IPS-18a (cell line): ENCODE measurements at regions not wholly inside any gene's neighbourhood (a gene's known extent, or its start where the extent isn't known, plus 50 kb on each side); places are given as distances from the start of the nearest gene placed in this dataset.

ENCODE experiments used
- H3K27ac ChIP-seq: one replicate; pipeline ENCODE4 v1.5.1; 2013; ENCODE audit warnings: low read length
- H3K27me3 ChIP-seq: one replicate; pipeline ENCODE4 v1.6.1; 2013; ENCODE audit warnings: mild to moderate bottlenecking, low read length; ENCODE audit not compliant: control insufficient read depth, insufficient read depth
- H3K36me3 ChIP-seq: one replicate; pipeline ENCODE4 v1.6.1; 2013; ENCODE audit warnings: low read depth, low read length; ENCODE audit not compliant: control insufficient read depth
- H3K4me1 ChIP-seq: one replicate; pipeline ENCODE4 v1.6.1; 2013; ENCODE audit warnings: low read depth, low read length; ENCODE audit not compliant: control insufficient read depth
- H3K4me3 ChIP-seq: one replicate; pipeline ENCODE4 v1.5.1; 2013; ENCODE audit warnings: low read length
- H3K9ac ChIP-seq: one replicate; pipeline ENCODE4 v1.6.1; 2013; ENCODE audit warnings: mild to moderate bottlenecking, low read length, moderate library complexity
- H3K9me3 ChIP-seq: one replicate; pipeline ENCODE4 v1.6.1; 2013; ENCODE audit warnings: low read depth, low read length; ENCODE audit not compliant: control insufficient read depth

DNA sequence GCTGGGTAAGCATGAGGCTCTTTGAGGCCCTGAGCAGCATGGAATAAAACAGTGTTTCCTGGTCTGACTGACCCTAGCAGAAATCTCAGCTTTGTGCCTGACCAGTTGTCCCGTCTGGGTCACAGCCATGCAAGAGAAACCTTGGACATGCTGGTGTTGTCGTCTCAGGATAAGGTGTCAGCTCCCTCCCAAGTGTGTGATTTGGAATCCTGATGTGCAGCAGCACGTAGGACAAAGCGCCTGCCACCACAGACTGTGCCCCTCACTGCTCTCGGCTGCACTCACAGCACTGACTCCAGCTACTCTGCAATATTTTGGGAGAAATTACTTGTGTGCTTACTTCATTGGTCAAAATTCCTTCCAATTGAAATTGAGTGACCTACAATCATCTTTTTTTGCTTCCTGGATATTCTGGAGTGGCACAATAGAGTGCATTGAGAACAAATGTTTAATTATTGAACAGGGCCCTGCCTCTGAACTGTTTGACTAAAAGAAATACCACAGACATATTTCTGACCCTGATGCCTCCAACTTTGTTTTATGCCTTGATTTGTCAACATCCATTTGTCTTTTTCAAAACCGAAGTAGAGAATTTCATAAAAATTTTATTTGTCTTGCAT is 352.4 kb downstream of the SOCS6 start:
- Histone ChIP-seq H3K27me3 (no peaks in the 10 kb centered on the region), H3K4me1 (no peaks in the 10 kb centered on the region), H3K9me3 (peaks cover 19% of the 10 kb centered on the region), H3K9ac (no peak overlapping the region), H3K27ac (no peak overlapping the region), H3K36me3 (no peaks in the 10 kb centered on the region), H3K4me3 (no peak overlapping the region)

DNA sequence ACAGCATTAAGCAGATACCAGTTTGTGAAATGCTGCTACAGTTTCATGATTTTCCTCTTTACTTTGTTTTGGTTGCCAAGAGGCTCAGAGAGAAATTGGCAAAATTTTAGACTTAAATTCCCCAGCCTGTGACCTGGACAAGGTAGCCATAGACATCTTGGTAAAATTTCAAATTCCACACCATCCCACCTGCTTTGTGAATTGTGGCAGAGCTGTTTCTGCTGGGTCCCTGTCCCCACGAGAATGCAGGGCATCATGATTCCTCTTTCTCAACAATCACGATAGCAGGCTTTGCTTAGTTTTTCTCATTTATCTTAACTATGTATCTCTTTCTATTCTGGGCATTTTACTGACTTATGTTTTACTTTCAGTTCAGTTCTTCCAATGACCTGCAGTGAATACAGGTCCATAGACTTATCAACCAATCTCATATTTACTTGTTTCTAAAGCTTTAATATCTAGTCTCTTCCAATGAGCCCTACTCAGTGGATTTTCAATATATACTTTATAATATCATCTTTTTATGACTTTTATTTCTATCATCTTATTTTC is 351.6 kb downstream of the SOCS6 start:
- Histone ChIP-seq H3K9ac (no peak overlapping the region), H3K27me3 (no peaks in the 10 kb centered on the region), H3K9me3 (peaks cover 16% of the 10 kb centered on the region), H3K4me1 (no peaks in the 10 kb centered on the region), H3K27ac (no peak overlapping the region), H3K4me3 (no peak overlapping the region), H3K36me3 (no peaks in the 10 kb centered on the region)

GRCh38 chr18:70636991-70637390 is 348.1 kb downstream of the SOCS6 start:
- no peak overlapping the region for H3K27ac ChIP-seq
- no peaks in the 10 kb centered on the region for H3K27me3 ChIP-seq

GRCh38 chr18:70634576-70635147 is 345.8 kb downstream of the SOCS6 start:
- Histone ChIP-seq H3K4me3 (no peak overlapping the region), H3K27ac (no peak overlapping the region), H3K27me3 (no peaks in the 10 kb centered on the region), H3K9me3 (peaks cover 9% of the 10 kb centered on the region), H3K36me3 (no peaks in the 10 kb centered on the region), H3K9ac (no peak overlapping the region), H3K4me1 (no peaks in the 10 kb centered on the region)

More at GRCh38 chr18:70636991-70637390, 348.1 kb downstream of the SOCS6 start:
- H3K9ac ChIP-seq, result no peak overlapping the region
- H3K9me3 ChIP-seq, result peaks cover 13% of the 10 kb centered on the region
- H3K4me1 ChIP-seq, result no peaks in the 10 kb centered on the region
- no peak overlapping the region for H3K4me3 ChIP-seq
- H3K36me3 ChIP-seq, result no peaks in the 10 kb centered on the region

DNA sequence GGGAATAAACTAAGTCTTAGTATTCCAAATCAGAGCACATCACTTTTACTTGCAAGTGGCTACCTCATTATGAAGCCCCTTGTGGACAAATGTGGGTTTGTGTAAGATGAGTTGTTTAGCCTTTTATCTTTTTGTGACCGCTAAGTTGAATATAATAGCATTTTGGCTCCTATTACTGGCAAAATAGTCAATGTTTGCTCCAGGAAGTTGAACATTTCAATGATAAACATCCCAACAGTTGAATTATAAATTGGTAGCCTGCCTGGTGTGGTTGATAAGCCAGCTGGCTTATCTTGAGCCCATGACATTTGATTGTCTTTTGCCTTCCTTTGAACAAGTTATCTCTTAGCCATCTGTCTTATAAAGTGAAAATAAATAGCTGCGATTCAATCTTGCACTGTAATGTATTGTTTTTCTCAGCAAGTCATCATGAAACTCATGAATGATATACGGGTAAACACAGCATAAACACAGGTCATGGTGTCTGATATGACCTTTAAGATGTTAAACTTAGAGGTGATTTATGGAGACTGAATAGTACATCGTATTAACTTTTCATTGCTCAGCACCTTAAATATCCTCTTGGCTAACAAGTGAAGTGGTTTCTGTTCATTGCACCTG is 338.4 kb downstream of the SOCS6 start:
- Histone ChIP-seq H3K4me3 (no peak overlapping the region), H3K9me3 (peaks cover 20% of the 10 kb centered on the region), H3K9ac (no peak overlapping the region), H3K4me1 (no peaks in the 10 kb centered on the region), H3K36me3 (no peaks in the 10 kb centered on the region), H3K27me3 (no peaks in the 10 kb centered on the region), H3K27ac (no peak overlapping the region)

- Histone ChIP-seq H3K4me1 (no peaks in the 10 kb centered on the region), H3K27me3 (no peaks in the 10 kb centered on the region), H3K27ac (no peak overlapping the region), H3K9me3 (peaks cover 20% of the 10 kb centered on the region), H3K36me3 (no peaks in the 10 kb centered on the region), H3K4me3 (no peak overlapping the region), H3K9ac (no peak overlapping the region)
Observed at GRCh38 chr18:70622622-70623419, 334.0 kb downstream of the SOCS6 start.

DNA sequence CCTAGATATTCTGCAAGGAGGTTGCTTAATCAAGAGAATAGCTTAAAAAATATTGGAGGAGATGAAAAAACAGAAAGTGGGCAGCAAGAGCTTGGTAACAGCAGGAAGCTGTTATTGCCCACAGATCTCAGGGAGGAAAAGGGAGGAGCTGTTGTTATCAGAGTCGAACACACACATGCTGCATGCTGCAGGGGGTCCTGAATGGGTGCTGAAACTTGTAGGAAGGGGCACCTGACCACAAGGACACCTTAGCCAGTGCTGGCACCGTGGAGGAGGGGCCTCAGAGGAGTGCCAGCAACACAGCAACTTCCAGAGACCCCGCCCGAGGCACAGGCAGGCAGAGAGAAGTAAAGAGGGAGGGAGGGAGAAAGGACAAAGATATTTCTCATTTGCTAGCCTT is 332.9 kb downstream of the SOCS6 start:
- H3K4me3 ChIP-seq, result no peak overlapping the region
- H3K27ac ChIP-seq, result no peak overlapping the region
- H3K9me3 ChIP-seq, result peaks cover 15% of the 10 kb centered on the region
- H3K27me3 ChIP-seq, result no peaks in the 10 kb centered on the region
- no peak overlapping the region for H3K9ac ChIP-seq
- no peaks in the 10 kb centered on the region for H3K4me1 ChIP-seq
- no peaks in the 10 kb centered on the region for H3K36me3 ChIP-seq

- H3K36me3 ChIP-seq, result no peaks in the 10 kb centered on the region
- no peak overlapping the region for H3K9ac ChIP-seq
- no peak overlapping the region for H3K27ac ChIP-seq
- H3K27me3 ChIP-seq, result no peaks in the 10 kb centered on the region
- no peaks in the 10 kb centered on the region for H3K4me1 ChIP-seq
- no peak overlapping the region for H3K4me3 ChIP-seq
- peaks cover 15% of the 10 kb centered on the region for H3K9me3 ChIP-seq
Observed at GRCh38 chr18:70620837-70621612, 332.2 kb downstream of the SOCS6 start.

GRCh38 chr18:70617020-70617763 is 328.3 kb downstream of the SOCS6 start:
- no peak overlapping the region for H3K4me3 ChIP-seq
- H3K4me1 ChIP-seq, result no peaks in the 10 kb centered on the region
- no peak overlapping the region for H3K27ac ChIP-seq
- no peak overlapping the region for H3K9ac ChIP-seq
- H3K36me3 ChIP-seq, result no peaks in the 10 kb centered on the region
- H3K9me3 ChIP-seq, result peaks cover 22% of the 10 kb centered on the region
- H3K27me3 ChIP-seq, result no peaks in the 10 kb centered on the region

GRCh38 chr18:70600225-70600925 is 311.5 kb downstream of the SOCS6 start:
- H3K27ac ChIP-seq, result no peak overlapping the region
- H3K4me3 ChIP-seq, result no peak overlapping the region
- H3K9ac ChIP-seq, result no peak overlapping the region
- no peaks in the 10 kb centered on the region for H3K36me3 ChIP-seq
- H3K9me3 ChIP-seq, result peaks cover 21% of the 10 kb centered on the region
- no peaks in the 10 kb centered on the region for H3K27me3 ChIP-seq
- H3K4me1 ChIP-seq, result no peaks in the 10 kb centered on the region
